NCI-H1048 (cell line): ENCODE measurements at regions not wholly inside any gene's neighbourhood (a gene's known extent, or its start where the extent isn't known, plus 50 kb on each side); places are given as distances from the start of the nearest gene placed in this dataset.
"Not testable (repeated sequence)": the region's sequence is repeated elsewhere in the genome, so short reads cannot be mapped to it uniquely, and the experiment has no call there.

Experiments used
- DNase-seq: peaks from one replicate; lab custom pipeline; 2025; lab: John Stamatoyannopoulos, UW

DNA sequence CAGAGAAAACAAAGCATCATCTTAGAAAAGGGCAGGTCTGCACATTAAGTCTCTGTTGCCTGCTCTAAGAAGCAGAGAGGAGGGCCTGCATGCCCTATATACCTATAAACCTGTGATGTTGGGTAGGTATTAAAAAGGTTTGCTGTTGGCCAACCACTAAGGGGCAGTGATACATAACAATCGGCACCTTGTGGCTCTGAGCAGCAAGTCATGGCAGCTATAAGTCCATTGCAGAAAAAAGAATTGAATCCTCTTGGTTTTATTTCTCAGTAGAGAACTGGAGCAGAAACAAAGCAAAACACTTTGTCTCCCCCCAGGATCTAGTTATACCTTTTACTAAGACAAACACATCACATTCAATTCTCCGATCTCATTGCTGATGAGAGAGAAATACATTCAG lies 1364.4 kb downstream of the STIM2 start:
- DNase-seq = no peak

DNA sequence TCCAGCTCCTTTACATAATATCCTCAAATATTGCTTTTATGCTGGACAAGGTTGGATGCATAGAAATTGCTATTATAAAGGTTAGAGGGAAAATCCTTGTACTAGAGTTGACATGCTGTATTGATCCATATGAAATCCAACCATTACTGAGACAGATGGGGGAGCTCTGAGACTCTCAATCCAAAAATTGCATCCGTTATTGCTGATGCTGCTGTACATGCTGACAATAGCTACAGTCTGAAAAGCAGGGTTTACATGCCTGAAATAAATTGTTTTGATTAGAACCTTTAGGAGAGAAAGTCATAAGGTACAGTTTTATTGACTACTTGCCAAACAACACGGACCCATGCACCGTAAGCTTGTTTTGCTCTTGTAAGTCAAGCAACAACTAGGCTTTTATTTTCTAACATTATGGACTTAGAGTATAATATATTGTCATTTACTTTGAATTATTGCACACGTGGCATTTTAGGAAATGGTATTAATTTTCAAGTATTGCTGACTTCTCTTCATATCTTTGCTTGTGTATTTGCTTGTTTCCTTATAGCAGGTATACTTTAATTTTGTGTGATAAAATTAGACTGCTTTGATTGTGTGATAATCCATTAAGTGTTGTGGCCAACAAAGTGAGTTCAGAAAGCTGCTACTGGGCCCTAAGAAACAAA lies 1365.2 kb downstream of the STIM2 start:
- DNase-seq = no peak

DNA sequence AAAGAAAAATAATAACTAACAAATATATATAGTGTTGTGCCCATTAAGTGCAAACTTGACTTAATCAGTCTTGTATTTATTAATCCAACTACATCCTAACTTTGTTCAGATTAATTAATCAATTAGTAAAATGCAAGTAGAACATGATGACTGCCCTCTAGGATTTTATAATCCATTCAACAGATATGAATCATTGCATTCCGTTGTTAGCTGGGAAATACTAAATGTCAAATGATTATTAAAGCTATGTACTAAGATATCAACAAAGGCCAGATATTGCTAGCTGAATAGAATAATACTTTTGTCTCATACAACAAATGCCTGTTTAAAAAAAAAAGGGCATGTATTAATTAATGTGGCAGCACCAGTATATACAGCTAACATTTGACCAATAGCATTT lies 1366.3 kb downstream of the STIM2 start:
- DNase-seq = no peak

DNA sequence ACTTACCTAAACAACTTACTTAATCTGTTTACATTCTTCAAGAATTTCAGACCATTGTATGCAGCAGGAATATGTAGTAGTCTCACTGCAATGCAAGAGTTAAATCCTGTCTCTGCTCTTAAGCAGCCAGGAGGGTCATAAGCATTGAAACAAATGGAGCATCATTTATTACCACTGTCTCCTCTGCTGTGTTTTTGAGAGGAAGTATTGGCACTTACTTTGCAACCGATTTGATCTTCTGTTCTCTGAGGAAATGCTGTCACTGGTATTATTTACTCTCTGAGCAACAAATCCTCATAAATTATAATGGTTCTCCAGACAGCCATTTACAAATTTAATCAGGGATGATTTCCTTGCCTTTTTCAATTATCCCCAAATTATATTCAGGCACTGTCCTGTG lies 1367.1 kb downstream of the STIM2 start:
- no peak for DNase-seq

DNA sequence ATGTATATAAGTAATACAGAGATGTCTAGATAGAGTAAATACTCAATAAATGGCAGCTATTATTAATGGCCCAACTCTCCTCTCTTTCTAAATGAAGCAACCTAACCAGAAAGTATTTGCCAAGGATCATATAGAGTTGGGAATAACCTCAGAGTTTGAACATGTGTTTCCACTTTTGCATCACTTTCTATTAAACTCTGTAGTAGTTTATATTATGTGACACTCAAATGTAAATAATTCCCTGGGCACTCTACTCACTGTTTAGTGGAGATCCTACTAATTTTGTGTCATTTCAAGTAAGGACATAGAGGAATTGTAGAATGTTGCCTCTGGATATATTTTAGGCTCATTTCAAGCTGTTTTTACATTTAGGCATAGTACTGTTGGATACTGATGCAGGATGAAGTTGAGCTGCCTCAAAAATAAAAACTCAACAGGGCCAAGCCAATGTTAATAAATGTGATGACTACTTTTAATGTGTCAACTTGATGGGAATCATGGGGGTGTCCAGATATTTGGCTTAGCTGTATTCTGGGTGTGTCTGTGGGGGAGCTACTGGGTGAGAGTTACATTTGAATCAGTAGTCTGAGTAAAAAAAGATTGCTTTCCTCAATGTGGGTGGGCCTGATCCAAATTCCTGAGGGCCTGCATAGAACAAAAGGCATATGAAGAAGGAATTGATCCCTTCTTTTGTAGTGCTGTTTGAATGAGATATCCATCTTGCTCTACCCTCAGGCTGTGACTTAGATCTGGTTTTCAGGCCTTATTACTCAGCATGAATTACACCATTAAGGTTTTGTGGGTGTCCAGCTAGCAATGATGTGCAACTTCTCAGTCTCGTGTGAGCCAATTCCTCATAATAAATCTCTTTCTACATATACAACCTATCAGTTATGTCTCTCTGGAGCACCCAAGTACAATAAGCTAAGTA lies 1368.2 kb downstream of the STIM2 start:
- DNase-seq = no peak

DNA sequence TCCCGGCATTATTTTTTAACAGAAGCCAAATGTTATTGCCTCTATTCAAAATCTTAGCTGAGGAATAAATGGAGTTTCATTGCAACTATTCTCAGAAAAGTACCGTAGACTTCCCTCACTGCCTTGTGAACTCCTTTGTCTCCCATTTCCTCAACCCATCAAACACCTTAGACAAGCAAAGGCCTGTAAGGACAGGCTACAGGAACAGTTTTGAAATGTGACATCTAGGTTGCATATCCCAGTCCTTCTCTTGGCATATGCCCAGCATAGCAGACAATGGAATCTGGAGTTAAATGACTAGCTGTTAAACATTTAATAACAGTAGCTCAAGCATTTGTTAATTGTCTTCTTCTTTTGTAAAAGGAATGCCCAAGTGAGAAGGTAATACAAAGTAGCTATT lies 1371.7 kb downstream of the STIM2 start:
- DNase-seq = no peak

DNA sequence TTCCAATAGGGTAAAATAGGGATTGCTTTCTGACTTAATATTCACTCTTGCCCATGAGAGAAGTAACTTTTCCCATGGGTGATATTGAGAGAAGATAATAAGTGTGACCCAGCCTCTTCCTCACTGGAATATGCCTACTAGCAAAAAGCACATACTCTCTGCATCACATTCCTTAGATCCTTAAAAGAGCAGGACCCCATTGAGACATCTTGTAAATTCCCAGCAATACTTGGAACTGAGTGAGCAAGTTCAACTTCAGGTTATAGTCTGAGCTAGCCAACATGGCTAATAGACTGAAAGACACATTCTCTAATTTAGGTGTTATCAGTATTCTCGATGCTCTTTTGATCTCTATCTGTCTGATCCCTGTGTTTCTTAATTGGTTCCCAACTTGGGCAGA lies 1372.3 kb downstream of the STIM2 start:
- no peak for DNase-seq

DNA sequence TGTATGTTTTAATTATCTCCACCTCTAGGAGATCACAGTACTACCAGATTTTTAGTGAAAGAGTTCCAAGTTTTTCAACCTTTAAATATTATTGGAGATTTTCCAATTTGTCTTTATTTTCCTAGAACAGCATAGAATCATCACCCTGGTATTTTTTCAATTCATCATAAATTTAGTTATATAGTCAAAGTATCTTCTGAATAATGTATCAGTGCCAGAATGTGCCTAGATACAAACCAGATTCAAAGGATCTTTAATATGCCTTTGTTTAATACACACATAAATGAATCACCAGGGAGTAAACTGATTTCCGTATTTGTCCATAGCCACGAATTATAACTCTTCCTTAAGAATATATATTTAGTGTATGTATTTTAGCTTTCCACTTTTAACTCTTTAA lies 1373.1 kb downstream of the STIM2 start:
- DNase-seq = no peak

DNA sequence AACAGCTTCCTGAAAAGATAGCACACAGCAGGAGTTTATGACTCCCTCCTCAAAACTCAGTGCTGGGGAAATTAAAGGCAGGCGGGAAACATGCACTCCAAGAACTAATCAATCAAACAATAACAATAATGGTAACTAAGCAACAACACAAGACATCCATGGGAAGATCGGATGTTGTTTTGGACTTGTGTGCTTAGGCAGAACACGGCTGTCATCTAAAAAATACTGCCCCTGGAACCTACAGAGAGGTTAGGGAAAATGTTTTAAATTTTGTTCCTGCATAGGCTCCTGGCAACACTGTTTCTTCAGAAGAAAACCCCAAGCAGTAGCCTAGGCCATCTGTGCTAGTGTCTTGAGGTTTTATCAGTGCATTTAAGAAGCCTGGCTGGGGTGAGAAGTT lies 1378.2 kb downstream of the STIM2 start:
- no peak for DNase-seq

DNA sequence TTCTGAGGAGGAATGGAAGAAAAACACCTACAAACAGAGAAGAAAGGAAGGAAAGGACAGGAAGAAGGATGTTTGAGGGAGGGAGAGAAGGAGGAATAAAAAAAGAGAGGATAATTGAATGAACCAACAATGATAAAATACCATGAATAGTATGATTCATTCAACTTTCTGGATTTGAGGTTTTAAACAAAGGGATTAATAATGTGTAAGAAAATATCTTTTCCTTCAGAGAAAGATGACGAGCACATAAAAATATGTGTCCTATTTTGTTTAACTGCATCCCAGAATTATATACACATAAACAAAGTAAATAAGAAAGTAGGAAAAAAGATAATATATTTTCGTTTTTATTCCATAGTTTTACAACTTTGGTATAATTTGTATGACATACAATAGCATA lies 1380.4 kb downstream of the STIM2 start:
- DNase-seq = no peak

DNA sequence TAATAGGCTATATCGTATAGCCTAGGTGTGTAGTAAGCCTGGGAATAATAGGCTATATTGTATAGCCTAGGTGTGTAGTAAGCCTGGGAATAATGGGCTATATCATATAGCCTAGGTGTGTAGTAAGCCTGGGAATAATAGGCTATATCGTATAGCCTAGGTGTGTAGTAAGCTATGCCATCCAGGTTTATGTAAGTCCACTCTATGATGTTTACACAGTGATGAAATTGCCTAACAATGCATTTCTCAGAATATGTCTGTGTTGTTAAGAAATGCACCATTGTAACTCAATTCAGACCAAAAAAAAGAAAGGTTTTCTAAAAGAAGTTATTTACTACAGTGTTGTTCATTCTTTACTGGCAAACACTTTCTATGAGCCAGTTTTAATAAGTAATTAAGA lies 1387.2 kb downstream of the STIM2 start:
- no peak for DNase-seq

DNA sequence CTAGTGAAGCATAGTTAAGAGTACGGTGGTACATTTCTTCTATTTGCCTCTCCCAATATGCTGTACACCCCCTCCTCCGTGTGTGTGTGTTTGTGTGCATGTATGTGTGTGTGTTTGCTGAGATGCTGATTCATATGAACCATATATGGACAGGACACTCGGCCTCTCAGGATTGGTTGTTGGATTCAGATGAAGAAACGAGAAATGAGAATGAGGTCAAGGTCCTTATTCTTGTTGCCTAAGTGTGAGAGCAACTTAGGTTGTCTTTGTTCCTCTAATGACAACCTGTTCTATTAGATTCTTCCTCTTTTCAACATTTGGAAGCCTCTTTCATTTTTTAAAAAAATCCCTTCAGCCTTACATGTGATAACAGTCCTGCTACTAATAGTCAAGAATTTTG lies 1387.6 kb downstream of the STIM2 start:
- no peak for DNase-seq

DNA sequence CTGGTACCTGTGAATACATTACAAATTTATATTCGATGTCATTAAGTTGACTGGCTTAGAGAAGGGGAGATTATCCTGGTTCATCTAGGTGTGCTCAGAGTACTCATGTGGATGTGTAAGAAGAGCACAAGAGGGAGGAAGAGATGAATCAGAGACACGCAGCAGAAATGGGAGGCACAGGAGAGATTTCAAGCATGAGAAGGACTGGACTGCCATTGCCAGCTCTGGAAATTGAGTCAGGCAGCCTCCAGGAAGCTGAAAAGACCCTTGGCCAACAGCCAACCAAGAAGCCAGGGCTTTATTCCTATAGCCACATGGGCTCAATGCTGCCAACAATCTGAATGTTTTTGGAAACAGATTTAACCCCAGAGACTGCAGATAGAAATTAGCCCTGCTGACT lies 1390.0 kb downstream of the STIM2 start:
- no peak for DNase-seq

DNA sequence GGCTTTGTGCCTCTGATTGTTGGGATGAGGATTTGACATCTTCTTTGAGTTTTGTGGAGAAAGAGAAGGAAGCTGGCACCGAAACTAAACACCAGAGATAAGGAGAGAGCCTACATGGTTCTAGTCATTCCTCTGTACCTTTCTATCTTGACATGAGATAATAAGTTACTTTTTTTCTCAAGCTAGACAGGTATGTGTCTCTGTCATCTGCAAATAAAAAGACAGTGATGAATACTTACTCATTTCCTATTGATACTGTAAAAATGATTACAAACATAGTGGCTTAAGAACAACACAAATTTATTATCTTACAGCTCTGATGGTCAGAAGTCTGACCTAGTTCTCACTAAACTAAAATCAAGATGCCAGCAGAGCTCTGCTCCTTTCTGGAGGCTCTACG lies 1391.2 kb downstream of the STIM2 start:
- no peak for DNase-seq

DNA sequence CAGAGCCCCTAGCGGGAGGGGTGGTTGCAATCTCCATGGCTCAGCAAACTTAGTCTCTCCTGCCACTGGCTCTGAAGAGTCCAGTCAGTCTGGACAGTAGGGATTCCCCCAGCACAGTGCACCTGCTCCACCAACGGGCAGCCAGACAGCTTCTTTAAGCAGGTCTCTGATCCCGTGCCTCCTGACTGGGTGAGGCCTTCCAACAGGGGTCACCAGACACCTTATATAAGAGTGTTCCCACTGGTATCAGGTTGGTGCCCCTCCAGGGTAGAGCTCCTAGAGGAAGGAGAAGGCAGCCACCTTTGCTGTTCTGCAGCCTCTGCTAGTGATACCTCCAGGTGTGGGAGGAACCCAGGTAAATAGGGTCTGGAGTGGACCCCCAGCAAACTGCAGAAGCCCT lies 1393.4 kb downstream of the STIM2 start:
- DNase-seq = no peak

DNA sequence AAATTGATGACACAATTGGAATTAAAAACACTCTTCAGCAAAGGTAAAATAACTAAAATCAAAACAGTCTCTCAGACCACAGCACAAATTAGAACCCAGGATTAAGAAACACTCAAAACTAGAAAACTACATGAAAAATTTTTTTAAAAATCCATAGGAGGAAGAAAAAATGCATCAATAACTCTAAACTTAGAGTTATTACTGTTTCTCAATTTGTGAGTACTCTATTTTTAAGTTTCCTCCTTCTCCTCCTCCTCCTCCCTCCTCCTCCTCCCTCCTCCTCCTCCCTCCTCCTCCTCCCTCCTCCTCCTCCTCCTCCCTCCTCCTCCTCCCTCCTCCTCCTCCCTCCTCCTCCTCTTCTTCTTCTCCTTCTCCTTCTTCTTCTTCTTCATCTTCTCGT lies 1395.7 kb downstream of the STIM2 start:
- DNase-seq = no peak

DNA sequence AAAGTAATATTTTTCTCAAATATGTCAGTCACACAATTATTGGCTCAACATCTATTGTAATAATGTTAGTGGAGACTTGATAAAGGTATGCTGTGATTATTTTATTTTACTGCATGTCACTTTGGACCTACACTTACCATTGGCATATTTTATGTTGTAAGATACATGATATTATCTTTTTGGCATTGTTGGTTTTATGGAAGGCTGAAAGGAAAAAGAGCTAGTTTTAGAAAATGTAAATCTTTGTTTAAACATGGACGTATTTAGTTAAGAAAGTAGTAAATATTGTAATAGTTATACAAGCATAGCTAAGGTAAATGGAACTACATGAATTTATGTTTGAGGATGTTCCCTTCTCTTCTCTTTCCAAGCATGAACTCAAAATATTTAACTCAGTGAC lies 1399.3 kb downstream of the STIM2 start:
- no peak for DNase-seq

DNA sequence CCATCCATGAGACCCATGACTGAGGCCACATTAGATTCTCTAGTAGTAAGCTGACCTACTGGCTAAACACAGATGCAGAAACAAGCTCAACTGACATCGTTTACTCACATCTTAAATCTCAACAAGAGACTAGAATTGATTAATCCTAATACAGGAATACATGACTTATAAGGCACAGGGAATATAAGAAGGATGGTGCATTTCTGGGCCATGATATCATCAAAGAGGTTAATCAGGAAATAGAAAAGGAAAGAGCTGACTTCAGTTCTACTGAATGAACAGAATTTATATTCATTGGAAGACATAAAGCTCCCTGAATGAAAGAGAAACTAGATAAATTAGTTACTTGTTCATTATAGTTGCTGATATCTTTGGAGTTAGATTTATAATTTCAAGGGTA lies 1406.5 kb downstream of the STIM2 start:
- no peak for DNase-seq

DNA sequence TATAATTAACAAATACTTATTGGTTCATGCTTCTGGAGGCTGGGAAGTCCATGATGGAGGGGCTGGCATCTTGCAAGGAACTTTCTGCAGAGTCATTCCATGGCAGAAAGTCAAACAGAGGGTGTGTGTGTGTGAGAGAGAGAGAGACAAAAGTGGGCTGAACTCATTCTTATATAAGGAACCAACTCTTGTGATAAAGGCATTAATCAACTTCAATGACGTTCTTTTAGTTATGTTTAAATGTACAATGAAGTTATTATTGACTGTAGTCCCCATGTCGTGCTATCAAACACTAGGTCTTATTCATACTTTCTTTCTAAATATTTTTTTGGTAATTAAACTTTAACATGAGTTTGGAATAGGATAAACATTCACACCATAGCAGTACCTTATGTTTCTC lies 1408.8 kb downstream of the STIM2 start:
- no peak for DNase-seq

DNA sequence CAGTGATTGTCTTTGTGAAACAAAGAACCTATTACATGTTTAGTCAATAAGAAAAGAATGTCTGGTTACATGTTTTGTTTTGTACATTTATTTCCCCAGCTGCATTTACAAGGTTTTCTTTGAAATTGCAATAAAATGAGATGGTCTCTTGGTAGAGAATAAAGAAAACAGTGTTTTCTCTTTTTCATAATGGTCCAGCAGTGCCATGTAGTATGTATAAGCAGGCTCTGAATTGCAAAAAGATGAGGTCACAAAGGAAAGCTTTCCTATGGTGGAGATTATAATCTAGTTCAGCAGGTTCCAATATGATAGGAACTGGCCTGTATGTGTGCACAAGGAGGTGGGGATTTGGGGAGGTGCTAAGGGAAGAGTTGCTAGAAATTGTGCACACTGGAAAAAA lies 1417.3 kb downstream of the STIM2 start:
- DNase-seq = no peak

DNA sequence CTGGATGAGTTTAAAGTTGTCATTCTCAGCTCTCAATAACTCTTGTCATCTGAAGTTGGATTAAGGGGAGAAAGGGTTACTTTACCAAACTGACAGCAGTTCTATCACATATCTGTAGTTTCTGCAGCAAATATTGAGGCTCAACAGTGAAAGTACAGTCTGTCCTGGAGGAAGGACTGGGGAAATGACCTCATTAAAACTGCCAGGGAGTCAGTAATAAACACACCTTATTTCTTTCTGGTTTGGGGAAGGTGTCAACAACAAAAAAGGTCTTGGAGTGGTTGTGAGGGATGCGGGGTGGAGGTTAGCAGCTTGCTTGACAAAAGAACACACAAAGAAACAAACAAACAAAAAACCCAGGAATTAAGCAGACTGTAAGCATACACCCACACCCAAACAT lies 1418.0 kb downstream of the STIM2 start:
- DNase-seq = no peak

DNA sequence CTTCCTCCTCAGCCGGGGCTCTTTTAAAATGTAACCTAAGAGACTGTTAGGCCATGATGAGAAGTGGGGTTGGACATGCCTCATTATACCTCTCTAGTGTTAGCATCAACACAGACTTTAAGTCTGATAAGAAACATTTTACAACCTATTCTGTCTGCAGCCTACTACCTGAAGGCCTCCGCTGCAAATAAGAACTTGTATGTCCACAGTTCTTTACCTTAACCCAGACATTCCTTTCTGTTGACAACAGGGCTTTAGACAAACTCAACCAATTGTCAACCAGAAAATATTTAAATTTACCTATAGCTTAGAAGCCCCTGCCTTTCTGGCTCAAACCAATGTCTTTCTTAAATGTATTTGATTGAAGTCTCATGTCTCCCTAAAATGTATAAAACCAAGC lies 1418.6 kb downstream of the STIM2 start:
- no peak for DNase-seq

DNA sequence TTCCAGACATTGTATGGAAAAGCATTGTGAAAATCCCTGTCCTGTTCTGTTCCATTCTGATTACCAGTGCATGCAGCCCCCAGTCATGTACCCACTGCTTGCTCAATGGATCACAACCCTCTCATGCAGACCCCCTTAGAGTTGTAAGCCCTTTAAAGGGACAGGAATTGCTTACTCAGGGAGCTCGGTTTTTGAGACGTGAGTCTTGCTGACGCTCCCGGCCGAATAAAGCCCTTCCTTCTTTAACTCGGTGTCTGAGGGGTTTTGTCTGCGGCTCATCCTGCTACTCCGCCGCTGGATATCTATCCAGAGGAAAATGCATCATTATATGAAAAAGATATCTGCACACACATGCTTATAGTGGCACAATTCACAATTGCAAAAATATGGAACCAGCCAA lies 1425.6 kb downstream of the STIM2 start:
- not testable (repeated sequence) for DNase-seq

DNA sequence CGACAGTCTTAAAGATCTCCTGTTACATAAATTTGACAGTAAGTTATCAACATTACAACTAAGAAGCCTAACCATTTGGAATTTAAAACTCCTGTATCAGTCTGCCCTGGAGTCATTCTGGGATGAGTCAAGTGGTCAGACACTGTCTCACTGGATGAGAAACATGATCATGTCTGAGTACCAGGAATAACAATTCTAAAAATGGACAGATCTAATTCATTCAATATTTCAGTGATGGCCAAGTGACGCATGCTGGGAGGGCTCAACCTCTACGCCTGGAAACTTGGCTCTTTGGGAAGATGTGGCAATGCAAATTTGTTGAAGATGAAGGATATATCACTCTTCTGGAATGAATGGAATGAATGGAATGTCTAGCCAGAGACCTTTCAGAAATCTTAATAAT lies 1427.2 kb downstream of the STIM2 start:
- DNase-seq = no peak
